M059J (cell line): ENCODE measurements at regions not wholly inside any gene's neighbourhood (a gene's known extent, or its start where the extent isn't known, plus 50 kb on each side); places are given as distances from the start of the nearest gene placed in this dataset.
A peak's percentile ranks its signal among the peaks of the same experiment; 100 is the strongest.
"Not testable (repeated sequence)": the region's sequence is repeated elsewhere in the genome, so short reads cannot be mapped to it uniquely, and the experiment has no call there.

ENCODE experiments used
- DNase-seq: peaks from one replicate; pipeline ENCODE4 v3.0.0-alpha.2; 2012; ENCODE audit warnings: low read depth

- DNase-seq: no peak
These were observed 825.1 kb upstream of the ZWINT start for GRCh38 chr10:57186201-57186600.

GRCh38 chr10:57169597-57169996 lies 808.5 kb upstream of the ZWINT start:
- no peak for DNase-seq

GRCh38 chr10:57168611-57169240 lies 807.7 kb upstream of the ZWINT start:
- DNase-seq: no peak

- no peak for DNase-seq
These were observed 804.6 kb upstream of the ZWINT start for GRCh38 chr10:57165671-57166070.

GRCh38 chr10:57162231-57162630 lies 801.2 kb upstream of the ZWINT start:
- DNase-seq: peak; percentile 1

- DNase-seq: no peak
These were observed 800.1 kb upstream of the ZWINT start for GRCh38 chr10:57161157-57161556.

GRCh38 chr10:57145548-57145947 lies 784.5 kb upstream of the ZWINT start:
- no peak for DNase-seq

GRCh38 chr10:57142925-57143576 lies 782.0 kb upstream of the ZWINT start:
- no peak for DNase-seq

- DNase-seq: no peak
These were observed 780.6 kb upstream of the ZWINT start for GRCh38 chr10:57141708-57142107.

GRCh38 chr10:57119684-57120083 lies 758.6 kb upstream of the ZWINT start:
- DNase-seq: no peak

- no peak for DNase-seq
These were observed 752.5 kb upstream of the ZWINT start for GRCh38 chr10:57113545-57113944.

- no peak for DNase-seq
These were observed 741.2 kb upstream of the ZWINT start for GRCh38 chr10:57102236-57102635.

- no peak for DNase-seq
These were observed 737.1 kb upstream of the ZWINT start for GRCh38 chr10:57098146-57098545.

GRCh38 chr10:57096044-57096443 lies 735.0 kb upstream of the ZWINT start:
- DNase-seq: no peak

- no peak for DNase-seq
These were observed 733.9 kb upstream of the ZWINT start for GRCh38 chr10:57094965-57095364.

GRCh38 chr10:57094083-57094482 lies 733.0 kb upstream of the ZWINT start:
- no peak for DNase-seq

GRCh38 chr10:57053530-57053929 lies 692.5 kb upstream of the ZWINT start:
- no peak for DNase-seq

- DNase-seq: no peak
These were observed 688.0 kb upstream of the ZWINT start for GRCh38 chr10:57049096-57049495.

GRCh38 chr10:57038531-57038930 lies 677.5 kb upstream of the ZWINT start:
- DNase-seq: no peak

GRCh38 chr10:57035310-57035709 lies 674.3 kb upstream of the ZWINT start:
- DNase-seq: no peak

- not testable (repeated sequence) for DNase-seq
These were observed 671.2 kb upstream of the ZWINT start for GRCh38 chr10:57032301-57032700.

- DNase-seq: no peak
These were observed 670.3 kb upstream of the ZWINT start for GRCh38 chr10:57031346-57031745.

- no peak for DNase-seq
These were observed 665.2 kb upstream of the ZWINT start for GRCh38 chr10:57026307-57026706.

- no peak for DNase-seq
These were observed 662.6 kb upstream of the ZWINT start for GRCh38 chr10:57023626-57024025.
